Fibroblast of villous mesenchyme (primary cell): ENCODE measurements at regions not wholly inside any gene's neighbourhood (a gene's known extent, or its start where the extent isn't known, plus 50 kb on each side); places are given as distances from the start of the nearest gene placed in this dataset.

Experiments
- DNase-seq: peaks from one replicate; pipeline ENCODE4 v3.0.0-alpha.2; 2010; ENCODE audit warnings: low read depth
- H3K4me3 ChIP-seq: 2 replicates; pipeline ENCODE4 v1.5.1; 2011; ENCODE audit warnings: low read depth, mild to moderate bottlenecking, low read length
- TF ChIP-seq, protein P1 (sequence below): IDR thresholded peaks from 2 replicates; pipeline ENCODE4 v1.5.1; 2012; ENCODE audit warnings: low read depth, mild to moderate bottlenecking, low read length; ENCODE audit not compliant: insufficient read depth

DNA sequence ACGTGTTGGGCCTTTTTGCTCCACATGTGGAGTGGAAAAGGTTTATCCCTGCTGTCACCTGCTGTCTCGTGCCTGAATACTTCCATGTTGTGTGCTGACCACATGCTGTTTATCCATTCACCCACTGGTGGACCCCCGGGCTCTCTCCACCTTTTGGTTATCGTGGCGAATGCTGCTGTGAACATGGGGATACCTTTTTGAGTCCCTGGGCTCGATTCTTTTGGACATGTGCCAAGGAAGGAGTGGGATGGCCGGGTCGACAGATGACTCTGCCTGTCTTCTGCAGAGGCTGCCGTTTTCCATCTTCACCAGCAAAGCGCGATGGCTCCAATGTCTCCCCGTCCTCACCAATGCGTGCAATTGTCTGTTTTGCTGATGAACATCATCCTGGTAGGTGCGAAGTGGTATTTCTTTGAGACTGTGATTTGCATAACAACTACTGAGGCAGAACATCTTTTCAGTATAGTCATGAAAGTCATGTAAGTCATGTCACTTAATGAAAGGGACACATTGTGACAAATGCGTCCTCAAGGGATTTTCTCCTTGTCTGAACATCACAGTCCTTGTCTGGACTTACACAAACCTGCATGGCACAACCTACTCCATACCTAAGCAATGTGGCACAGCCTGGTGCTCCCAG, 758.7 kb downstream of the BRD1 start:
- H3K4me3 ChIP-seq, result no peak overlapping the region
- TF ChIP-seq, protein P1, sequence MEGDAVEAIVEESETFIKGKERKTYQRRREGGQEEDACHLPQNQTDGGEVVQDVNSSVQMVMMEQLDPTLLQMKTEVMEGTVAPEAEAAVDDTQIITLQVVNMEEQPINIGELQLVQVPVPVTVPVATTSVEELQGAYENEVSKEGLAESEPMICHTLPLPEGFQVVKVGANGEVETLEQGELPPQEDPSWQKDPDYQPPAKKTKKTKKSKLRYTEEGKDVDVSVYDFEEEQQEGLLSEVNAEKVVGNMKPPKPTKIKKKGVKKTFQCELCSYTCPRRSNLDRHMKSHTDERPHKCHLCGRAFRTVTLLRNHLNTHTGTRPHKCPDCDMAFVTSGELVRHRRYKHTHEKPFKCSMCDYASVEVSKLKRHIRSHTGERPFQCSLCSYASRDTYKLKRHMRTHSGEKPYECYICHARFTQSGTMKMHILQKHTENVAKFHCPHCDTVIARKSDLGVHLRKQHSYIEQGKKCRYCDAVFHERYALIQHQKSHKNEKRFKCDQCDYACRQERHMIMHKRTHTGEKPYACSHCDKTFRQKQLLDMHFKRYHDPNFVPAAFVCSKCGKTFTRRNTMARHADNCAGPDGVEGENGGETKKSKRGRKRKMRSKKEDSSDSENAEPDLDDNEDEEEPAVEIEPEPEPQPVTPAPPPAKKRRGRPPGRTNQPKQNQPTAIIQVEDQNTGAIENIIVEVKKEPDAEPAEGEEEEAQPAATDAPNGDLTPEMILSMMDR, result no peak
- no peak for DNase-seq

DNA sequence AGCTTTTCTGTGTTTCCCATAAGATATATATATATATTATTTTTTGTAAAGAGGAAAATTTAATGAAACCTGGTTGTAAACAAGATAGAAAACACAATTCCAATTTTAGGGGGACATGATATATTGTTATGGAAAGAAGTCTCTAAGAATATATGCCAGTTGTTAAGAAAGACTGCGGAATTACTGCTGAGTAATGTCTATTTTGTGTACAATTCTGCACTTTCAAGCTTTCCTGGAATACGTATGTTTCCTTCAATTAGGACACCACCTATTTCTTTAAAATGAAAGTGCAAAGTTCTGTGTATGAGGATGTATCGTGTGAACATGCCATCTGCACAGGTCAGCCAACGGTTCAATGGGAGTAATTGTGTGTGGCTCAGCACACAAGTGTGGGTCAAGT, 760.2 kb downstream of the BRD1 start:
- no peak for DNase-seq
- H3K4me3 ChIP-seq, result no peak overlapping the region
- TF ChIP-seq, protein P1, result no peak

DNA sequence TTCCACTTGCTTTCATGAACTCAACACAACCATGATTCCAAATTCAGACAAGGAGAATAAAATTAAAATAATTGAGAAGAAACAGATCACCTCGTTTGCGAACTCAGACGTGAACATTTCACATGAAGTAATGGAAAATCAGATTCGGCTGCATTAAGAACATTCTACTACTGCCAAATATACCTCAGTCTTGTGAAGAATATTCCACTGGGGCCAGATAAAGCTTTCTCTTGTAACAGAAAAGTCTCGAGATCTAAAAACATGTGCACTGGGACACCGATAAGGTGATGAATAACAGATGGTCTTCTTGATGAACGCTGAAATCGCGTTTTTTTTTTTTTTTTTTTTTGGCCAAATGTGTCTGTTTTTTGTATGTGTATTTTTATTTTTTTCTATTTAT, 761.1 kb downstream of the BRD1 start:
- no peak for DNase-seq
- no peak overlapping the region for H3K4me3 ChIP-seq
- TF ChIP-seq, protein P1, result no peak

DNA sequence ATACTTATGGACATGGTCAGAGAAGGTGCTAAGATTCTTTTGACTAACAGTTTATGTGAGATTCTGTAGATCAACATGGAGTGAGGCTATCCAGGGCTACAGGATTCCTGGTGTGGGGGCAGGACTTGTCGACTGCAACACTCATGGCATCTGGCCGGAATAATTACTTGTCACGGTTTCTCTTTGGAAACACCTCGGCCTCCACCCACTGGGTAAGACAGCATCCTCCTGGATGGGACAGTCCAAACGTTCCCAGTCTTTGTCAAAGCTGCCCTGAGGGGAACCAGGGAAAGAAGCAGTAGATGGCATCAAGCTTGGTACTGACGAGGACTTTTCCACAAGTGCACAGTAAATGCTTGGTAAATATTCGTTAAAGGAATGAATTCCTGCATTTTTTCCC, 762.8 kb downstream of the BRD1 start:
- TF ChIP-seq, protein P1, result no peak
- no peak overlapping the region for H3K4me3 ChIP-seq
- DNase-seq, result no peak

DNA sequence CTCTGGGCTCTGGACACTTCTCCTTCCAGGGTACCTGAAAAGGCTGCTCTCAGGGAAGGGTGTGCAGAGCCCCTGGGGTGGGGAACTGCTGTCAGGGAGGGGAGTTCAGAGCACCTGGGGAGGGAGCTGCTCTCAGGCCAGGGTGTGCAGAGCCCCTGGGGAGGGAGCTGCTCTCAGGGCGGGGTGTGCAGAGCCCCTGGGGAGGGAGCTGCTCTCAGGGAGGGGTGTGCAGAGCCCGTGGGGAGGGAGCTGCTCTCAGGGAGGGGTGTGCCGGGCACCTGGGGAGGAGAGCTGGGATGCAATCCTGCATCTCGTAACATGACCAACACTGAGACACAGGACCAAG, 764.2 kb downstream of the BRD1 start:
- no peak overlapping the region for H3K4me3 ChIP-seq
- TF ChIP-seq, protein P1, result no peak
- no peak for DNase-seq

DNA sequence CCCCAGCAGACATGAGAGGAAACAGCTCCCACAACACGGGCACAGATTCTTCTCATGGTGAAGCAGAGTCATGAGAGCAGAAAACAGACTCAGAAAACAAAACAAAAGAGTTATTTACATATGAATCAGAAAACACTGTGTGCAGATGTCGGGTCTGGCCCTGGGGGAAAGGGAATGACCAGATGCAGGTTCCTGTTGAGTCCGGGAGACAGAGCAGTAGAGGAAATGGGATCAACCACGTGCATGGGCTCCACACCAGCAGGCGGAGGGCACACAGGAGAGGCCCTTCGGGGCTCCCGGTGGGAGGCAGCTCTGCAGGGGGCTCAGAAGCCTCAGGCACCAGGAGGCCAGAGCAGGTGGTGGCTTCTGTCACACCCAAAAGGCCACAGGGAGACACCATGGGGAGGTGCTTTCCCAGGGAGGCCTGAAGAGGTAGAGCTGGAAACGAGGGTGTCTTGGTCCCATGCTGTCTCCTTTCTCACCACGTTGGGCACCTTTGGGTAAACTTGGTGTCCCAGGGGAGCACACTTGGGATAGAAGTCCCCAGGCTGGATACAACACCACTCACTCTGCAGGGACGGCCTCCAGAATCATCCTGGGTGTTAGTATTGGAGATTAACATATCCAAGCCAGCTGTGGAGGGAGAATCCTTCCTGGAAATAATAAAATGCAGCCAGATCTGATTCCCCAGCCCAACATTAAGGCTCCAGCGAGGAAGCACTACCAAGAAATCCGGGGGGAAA, 764.7 kb downstream of the BRD1 start:
- no peak overlapping the region for H3K4me3 ChIP-seq
- TF ChIP-seq, protein P1, result no peak
- DNase-seq, result no peak

DNA sequence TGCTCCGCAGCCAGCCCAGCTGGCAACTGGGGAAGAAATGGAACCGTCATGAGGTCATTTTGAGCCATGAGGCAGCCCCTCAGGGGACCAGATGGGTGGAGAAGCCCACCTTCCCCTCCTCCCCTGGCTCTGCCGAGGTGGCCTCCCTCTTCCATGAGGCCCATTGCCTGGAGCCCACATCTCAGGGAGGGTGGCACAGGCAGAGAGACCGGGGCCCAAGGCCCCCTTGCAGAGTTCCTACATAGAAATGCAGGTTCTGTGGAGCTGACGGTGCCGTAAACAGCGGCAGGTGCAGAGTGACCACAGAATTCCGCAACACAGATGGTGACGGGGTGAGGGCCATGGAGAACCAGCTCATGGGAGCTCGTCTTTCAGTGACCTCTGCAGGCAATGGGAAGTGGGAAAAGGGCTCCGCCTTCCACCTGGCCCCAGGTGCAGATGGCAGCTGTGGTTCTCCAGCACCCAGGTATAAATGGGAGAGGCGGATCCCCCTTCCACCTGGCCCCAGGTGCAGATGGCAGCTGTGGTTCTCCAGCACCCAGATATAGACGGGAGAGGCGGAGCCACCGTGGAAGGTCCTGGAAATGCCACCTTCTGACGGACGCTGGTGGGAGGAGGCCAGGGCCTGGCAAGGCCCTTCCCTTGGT, 765.4 kb downstream of the BRD1 start:
- DNase-seq, result no peak
- H3K4me3 ChIP-seq, result no peak overlapping the region
- TF ChIP-seq, protein P1, result no peak
